GM19468 (cell line): ENCODE measurements at regions not wholly inside any gene's neighbourhood (a gene's known extent, or its start where the extent isn't known, plus 50 kb on each side); places are given as distances from the start of the nearest gene placed in this dataset.

Source experiments
- ATAC-seq: cut with Tn5 transposase; IDR thresholded peaks from one replicate; pipeline ENCODE4 v1.9.1; 2021; ENCODE audit warnings: mild to moderate bottlenecking, moderate library complexity, moderate number of reproducible peaks; ENCODE audit not compliant: unreplicated experiment; ENCODE audit errors: extremely low read depth

DNA sequence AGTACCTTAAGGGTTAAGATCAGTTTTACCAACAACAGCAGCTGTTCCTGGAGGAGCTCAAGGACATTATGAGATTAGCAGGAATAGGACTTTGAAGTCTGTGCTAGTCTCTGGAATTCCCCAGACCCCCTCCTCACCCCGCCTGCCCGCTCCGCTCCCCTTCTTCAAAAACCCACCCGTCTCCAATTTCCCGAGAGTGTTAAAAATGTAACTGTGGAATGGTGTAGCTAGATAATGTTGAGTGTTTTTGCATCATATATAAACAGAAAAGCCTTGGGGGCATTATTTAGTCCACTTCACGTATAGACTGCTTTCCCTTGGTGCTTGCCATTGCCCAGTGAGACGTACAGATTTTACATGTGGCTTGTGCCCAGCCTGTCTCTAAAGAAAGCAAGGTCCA, 65.0 kb upstream of the SEMA6D start:
- ATAC-seq = no peak

DNA sequence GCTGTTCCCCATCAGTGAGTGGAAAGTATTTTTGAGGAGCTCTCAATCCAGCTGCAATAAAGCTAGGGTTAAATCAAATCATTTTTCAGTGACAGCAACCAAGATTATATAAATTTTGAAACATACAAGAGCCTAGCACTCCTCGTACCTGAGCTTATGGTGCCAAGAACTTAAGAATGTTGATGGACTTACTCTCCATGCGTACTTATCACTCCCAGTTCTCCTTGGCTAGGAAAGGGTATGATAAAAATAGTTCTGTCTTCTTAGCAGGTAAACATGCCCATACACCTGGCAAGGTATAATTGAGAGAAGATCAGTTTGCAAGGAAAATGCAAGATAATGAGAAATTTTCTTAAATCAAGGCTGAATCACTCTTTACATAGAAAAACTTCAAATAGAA, 64.5 kb upstream of the SEMA6D start:
- no peak for ATAC-seq

DNA sequence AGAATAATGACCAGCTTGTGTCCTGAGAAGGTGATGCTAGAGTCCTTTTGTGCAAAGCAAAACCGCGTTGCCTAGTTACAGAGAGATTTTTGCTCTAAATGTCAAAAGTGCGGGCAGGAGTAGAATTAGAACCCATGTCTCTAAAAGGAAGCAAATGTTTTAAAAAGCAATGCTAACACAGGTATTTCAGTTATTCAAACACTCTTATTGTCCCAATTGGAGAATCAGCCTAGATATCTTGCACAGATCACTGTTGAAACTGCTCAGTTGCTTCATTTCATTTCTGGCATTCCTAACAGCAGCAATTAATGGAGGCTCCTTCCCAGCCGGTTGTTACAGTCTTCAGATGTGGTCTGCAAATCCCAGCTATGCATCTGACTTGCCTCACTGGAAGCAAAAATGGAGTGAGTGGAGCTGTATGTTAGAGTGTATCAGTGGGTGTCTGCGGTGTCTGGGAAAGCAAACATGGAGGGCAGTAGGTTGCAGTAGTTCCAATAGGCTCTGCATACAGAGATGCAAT, 55.6 kb upstream of the SEMA6D start:
- no peak for ATAC-seq

DNA sequence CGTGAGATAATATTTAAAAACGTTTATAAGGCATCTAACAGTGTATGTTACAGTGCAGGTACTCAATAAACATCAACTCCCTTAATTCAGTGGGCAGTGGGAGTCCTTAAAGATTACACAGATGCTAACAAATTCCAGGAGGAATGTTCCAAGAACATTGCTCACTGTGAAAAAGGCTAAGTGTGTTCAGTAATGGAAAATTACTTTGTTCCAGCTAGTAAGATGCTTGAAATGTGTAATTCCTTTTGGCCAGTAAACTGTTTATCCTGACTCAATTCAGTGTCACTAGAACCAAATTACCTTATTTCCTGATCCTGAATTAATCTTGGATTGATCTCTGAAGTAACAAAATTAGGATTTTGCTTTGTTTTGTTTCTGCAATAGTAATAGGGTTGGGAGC, 54.2 kb upstream of the SEMA6D start:
- no peak for ATAC-seq
